ENCODE measurements at regions not wholly inside any gene's neighbourhood (a gene's known extent, or its start where the extent isn't known, plus 50 kb on each side); places are given as distances from the start of the nearest gene placed in this dataset.

DNA sequence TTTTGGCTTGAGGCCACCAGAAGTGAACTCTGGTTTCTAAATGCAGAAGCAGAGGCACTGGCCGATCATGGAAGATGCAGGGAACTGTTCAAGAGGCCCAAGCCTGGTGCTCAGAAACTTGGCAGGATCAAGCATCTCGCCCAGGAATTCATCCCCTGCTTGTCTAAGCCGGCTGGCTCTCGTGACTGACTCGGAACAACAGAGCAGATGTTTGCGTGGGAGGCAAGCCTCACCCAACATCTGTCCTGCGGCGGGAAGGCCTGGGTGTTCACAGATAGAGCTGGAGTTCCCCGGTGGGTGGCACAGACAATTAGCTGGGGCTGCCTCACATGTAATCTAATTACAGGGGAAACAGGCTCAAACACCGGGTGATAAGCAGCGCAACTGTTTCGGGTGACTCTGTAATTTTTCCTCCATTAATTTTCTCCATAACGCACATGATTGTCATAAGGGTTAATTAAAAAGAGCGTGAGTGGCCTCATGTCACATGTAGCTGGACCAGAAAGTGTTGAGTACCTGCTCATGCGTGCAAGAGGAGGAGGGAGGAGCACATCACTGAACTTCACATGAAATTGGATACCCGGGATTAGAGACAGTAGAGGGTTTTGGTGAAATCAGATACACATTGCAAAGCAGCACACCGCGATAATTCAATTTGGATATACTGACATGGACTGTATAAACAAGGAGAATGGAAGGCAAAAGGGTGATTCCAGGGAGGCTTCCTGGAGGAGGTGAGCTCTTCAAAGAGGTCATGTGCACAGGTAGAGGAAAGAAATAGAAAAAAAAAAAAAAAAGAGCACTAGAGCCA lies 180.0 kb downstream of the ETS2 start:
- FAIRE-seq (no peak), DNase-seq (ENCODE audit: insufficient read length, low spot score) (no peak)
- TF ChIP-seq, protein P1, sequence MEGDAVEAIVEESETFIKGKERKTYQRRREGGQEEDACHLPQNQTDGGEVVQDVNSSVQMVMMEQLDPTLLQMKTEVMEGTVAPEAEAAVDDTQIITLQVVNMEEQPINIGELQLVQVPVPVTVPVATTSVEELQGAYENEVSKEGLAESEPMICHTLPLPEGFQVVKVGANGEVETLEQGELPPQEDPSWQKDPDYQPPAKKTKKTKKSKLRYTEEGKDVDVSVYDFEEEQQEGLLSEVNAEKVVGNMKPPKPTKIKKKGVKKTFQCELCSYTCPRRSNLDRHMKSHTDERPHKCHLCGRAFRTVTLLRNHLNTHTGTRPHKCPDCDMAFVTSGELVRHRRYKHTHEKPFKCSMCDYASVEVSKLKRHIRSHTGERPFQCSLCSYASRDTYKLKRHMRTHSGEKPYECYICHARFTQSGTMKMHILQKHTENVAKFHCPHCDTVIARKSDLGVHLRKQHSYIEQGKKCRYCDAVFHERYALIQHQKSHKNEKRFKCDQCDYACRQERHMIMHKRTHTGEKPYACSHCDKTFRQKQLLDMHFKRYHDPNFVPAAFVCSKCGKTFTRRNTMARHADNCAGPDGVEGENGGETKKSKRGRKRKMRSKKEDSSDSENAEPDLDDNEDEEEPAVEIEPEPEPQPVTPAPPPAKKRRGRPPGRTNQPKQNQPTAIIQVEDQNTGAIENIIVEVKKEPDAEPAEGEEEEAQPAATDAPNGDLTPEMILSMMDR (IDR thresholded peaks at IDR 0.05; ENCODE audit: insufficient read depth, missing control alignments), result no peak

DNA sequence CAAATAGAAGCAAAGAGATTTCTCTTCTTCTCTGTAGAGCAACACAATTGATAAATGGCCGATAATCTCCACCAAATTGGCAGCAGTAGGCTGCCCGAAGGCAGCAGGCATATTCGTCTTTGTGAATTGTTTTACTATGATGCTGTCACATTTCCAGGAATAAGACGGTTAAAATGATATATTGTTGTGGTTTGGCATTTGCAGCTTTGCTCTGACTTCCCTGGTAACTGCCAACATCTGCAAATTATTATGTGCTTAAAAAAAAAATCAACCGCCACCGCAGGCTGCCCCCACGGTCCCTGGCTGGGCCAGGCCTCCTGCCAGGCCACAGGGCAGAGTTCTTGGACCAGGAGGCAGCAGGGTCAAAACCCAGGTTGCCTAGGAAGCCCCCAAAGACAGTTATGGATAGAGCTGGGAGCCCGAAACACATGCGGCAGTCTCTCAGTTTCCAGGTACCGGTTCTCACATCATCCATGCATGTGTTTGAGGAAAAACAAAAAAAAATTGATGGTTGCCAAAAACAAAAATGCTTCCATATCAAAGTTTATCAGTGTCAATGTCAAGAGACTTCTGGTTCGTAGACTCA lies 179.3 kb downstream of the ETS2 start:
- FAIRE-seq (no peak), DNase-seq (ENCODE audit: insufficient read length, low spot score) (no peak)
- TF ChIP-seq, protein P1 (IDR thresholded peaks at IDR 0.05; ENCODE audit: insufficient read depth, missing control alignments), result no peak

DNA sequence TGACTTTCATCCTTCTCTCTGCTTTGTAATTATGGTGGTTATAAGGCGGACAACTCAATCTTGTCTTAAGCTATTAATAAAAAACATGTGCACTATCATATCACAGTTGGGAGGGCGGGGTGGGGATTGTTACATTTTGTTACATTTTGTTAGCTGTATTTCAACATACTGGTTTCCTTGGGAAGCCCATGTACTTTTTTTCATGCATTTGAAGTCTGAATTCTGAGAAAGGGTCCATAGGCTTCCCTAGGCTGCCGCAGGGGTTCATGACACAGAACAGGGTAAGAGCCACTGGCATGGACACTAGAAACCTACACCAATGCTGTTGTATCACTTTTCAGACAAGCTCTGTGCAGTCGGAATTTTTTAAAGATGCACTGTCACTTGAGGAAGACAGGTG lies 178.8 kb downstream of the ETS2 start:
- FAIRE-seq (no peak), DNase-seq (ENCODE audit: insufficient read length, low spot score) (no peak)
- TF ChIP-seq, protein P1 (IDR thresholded peaks at IDR 0.05; ENCODE audit: insufficient read depth, missing control alignments), result no peak

DNA sequence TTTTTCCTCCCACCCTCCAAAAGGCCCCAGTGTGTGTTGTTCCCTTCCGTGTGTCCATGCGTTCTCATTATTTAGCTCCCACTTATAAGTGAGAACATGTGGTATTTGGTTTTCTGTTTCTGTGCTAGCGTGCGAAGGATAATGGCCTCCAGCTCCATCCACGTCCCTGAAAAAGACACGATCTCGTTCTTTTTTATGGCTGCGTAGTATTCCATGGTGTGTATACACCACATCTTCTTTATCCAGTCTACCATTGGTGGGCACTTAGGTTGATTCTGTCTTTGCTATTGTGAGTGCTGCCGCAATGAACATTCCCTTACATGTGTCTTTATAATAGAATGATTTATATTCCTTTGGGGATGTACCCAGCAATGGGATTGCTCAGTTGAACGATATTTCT lies 177.8 kb downstream of the ETS2 start:
- DNase-seq (ENCODE audit: insufficient read length, low spot score) (no peak), FAIRE-seq (no peak)
- TF ChIP-seq, protein P1 (IDR thresholded peaks at IDR 0.05; ENCODE audit: insufficient read depth, missing control alignments), result no peak

DNA sequence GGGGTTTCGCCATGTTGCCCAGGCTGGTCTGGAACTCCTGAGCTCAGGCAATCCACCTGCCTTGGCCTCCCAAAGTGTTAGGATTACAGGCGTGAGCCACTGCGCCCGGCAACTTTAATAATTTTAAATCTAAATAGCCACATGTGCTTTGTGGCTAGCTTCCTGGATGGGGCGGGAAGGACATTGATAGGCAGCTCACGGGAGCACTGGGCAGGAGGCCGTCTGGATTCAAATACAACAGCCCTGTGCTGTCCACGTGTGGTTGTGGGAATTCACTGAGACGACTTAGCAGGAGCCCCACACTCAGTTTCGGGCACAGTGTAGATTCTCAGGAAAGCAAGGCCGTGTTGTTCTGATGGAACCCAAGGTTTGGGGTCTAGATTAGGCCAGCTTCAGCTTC lies 177.1 kb downstream of the ETS2 start:
- no peak for FAIRE-seq
- TF ChIP-seq, protein P1 (IDR thresholded peaks at IDR 0.05; ENCODE audit: insufficient read depth, missing control alignments), result no peak
- no peak for DNase-seq (ENCODE audit: insufficient read length, low spot score)

DNA sequence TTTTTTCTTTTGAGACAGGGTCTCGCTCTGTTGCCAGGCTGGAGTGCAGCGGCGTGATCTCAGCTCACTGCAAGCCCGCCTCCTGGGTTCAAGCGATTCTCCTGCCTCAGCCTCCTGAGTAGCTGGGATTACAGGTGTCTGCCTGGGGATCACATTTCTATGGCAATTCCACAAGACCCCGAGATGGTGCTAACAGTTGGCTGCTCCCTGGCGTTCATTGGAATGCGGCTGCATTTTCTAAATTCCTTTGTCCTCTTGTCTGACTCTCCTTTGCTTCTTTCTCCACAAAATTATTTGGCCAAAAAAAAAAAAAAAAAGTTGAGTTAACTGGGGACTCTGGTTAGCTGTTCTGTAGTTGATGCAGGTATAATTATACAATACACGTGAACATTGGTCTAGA lies 176.4 kb downstream of the ETS2 start:
- TF ChIP-seq, protein P1 (IDR thresholded peaks at IDR 0.05; ENCODE audit: insufficient read depth, missing control alignments), result no peak
- DNase-seq (ENCODE audit: insufficient read length, low spot score), result no peak
- no peak for FAIRE-seq
